Skeletal muscle cell (primary cell): ENCODE measurements at regions not wholly inside any gene's neighbourhood (a gene's known extent, or its start where the extent isn't known, plus 50 kb on each side); places are given as distances from the start of the nearest gene placed in this dataset.
A peak's percentile ranks its signal among the peaks of the same experiment; 100 is the strongest.

ENCODE experiments used
- DNase-seq: peaks from one replicate; pipeline ENCODE4 v3.0.0-alpha.2; 2010; ENCODE audit warnings: low read depth
- H3K4me3 ChIP-seq: 2 replicates; pipeline ENCODE4 v1.5.1; 2011; ENCODE audit warnings: low read depth, mild to moderate bottlenecking, control low read depth, low read length, moderate library complexity

DNA sequence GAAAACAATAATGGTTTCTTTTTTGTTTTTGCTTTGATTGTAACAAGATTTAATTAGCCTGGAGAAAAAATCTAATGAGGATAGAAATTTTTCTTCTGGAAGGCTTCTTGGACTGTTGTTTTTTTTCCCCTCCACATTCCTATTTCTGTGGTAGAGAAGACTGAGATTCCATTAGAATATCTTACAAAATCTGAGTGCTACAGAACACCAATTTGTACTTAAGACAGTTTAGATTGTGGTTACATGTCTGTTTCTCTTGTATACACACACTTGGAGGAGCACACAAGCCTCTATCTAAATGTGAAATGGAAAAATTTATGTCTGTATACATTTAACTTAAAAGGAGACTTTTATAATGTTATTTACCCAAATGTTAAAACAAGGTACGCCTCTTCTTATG is 176.9 kb upstream of the ARSJ start:
- no peak for DNase-seq
- no peak overlapping the region for H3K4me3 ChIP-seq

DNA sequence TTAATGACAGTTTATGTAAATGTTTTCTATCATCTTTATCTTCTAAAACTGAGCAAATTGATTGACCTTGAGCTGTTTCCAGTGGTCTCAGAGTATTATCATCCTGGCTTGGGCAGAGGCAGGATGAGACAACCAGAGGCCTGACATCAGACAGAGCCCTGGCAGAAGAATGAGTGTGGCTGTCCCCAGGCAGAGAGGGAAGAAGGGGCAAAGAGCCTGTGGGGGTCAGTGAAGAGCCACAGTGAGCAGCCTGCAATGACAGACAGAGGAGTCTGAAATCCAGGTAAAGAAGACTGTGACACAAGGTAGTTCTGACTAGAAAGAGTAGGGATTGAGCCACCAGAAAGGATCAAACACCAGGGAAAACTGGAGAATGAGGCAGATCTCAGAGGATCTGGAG is 182.4 kb upstream of the ARSJ start:
- no peak for DNase-seq
- no peak overlapping the region for H3K4me3 ChIP-seq

DNA sequence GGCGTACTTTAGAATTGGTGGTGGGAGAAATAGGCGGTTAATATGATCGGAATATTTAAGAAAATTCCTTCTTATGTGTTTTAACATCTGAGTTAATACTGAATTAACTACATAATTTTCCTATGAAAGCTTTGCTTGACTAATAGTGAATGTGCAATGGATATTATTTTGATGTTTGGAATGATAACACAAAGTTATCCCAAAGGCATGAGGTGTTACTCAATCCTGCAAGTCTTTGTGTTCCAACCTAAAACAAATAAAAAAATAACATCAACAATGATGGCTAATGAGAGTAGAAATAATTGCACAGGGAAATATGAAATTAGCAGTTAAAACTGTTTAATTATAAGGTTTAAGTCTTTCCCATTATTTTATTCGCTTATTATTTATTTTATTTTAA is 183.6 kb upstream of the ARSJ start:
- H3K4me3 ChIP-seq: no peak overlapping the region
- no peak for DNase-seq

DNA sequence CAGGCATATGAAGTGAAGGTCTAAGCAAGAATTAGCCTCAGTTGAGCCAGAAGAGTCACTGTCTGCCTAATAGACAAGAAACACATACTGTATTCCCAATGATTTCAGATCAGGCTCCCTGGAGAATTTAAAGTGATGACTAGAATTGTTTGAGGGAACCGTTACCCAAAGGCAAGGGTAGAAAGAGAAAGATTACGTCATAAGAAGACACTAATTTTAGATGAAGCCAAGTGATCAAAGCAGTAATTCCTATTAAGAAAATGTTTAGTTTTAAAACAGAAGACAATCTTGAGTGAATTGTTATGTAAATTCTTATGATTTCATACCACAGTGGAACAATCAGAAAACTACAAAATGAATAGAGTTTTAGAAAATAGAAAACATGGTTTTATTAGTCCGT is 194.5 kb upstream of the ARSJ start:
- H3K4me3 ChIP-seq: no peak overlapping the region
- DNase-seq: peak; percentile 1

DNA sequence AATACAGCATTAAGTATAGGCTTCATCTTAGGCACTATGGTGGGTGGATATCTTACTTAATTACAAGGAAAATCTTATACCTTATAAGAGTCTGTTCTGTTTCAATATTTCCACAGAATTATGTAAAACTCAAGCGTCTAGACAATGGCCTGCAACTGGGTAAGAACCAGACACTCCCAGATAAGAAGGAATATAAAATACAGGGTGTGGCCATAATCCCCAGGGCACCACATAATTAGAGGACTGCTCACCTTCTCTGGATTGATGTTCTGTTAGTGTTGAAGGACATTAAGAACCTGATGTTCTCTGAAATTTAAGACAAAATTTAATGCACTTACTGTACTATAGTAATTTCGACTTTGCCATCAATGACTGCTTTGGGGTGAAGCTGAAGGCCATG is 198.2 kb upstream of the ARSJ start:
- DNase-seq: no peak
- H3K4me3 ChIP-seq: no peak overlapping the region

DNA sequence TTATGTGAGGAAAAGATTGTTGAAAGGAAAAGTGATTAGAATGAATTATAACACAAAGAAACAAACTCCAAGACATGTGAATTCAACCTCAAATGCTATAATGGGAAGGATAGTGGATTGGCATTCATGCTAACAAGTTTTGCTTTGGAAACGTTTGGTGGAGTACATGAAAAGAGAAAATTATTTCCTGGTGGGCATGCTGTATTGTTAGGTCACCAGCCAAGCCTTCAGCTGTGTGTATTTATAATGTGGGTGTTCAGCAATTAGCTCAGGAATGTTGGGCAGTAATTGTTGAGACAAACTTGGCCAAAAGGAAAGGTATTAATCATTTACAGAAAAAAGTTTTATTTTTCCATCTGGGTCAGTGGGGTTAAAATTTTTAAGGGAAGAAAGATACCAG is 198.9 kb upstream of the ARSJ start:
- no peak overlapping the region for H3K4me3 ChIP-seq
- DNase-seq: no peak

DNA sequence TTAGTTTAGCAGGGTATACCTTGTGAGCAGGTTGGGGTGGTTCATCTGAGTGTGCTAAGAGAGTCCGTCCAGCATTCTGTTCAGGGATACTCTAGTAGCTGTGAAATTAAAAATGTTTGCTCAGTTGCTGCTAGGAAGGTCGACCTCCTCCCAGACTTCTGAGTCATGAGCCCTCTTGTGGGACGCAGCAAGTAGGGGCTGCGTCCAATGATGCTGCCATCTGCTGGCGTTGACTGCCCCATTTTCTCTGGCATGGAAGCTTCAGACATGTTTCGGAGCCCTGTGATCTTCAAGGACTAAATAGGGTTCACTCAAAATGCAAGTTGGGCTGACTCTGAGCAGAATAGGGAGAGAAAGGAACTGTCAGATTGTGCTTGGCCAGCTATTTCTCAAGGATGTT is 201.0 kb upstream of the ARSJ start:
- DNase-seq: peak; percentile 74
- H3K4me3 ChIP-seq: no peak overlapping the region

DNA sequence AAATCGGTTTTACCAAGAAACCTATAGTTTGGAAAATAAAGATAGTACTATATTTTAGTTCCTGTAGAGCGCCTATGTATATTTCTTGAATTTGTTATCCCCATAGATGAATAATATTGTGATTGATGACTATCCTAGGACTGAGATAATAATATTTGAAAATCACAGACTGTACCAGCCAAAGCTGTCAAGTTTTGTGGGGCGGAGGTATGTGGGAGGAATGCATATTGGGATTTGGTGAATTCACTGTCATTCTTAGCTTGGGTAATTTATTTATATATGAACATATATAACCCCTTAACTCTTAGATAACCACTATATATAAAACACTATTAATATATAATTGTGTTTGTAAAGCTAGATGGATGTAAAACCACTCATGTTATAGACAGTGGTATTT is 205.5 kb upstream of the ARSJ start:
- no peak for DNase-seq
- H3K4me3 ChIP-seq: no peak overlapping the region

DNA sequence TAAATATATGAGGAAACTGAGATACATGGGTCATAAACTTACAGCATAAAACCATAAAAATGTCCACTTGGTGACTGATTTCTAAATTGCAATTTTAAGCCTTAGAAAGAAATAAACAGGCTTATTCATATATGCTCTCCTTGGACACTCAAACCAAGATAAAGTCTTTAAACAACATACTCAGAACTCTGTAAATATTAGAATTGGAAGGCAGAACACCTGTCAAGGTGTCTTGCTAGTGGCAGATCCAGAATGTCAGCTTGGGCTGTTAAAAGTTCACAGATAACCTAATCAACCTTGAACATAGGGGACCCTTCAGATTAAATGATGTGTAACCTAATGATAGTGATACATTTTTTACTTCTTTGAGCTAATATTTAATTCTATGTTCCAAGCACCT is 208.1 kb upstream of the ARSJ start:
- DNase-seq: no peak
- no peak overlapping the region for H3K4me3 ChIP-seq

DNA sequence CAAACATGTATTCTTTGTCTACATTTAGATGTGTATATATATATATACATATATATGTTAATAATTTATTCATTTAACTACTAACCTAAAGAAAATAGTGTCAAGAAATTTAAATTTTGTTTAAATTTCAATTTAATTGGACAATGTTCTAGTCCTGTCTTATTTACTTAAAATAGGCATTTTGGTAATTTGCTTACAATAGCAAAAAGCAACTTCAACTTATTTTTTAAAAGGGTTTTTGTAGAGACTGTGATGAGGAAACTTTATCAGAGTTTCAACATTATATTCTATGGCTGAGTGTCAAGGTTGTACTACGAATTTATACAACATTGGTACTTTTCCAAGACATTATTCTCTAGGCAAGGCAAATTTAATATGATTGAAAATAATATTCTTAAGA is 212.0 kb upstream of the ARSJ start:
- H3K4me3 ChIP-seq: no peak overlapping the region
- no peak for DNase-seq

DNA sequence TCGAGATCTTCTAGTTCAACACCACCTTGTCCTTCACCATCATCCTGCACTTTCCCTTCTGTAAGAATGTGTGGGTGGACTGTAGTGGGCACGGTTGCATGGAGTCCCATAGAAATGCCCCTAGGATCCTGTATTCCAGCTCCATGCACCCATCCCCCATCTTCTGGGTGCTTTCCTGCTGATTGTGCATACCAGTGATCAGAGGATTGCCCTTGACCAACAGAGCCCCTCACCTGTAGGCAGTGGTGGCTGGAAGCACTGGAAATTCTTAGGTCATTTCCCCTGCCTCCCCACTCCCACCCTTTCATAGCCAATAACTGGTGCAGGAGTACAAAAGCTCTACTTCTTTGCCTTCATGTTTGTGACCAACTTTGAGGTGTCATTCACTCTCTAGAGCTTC is 213.4 kb upstream of the ARSJ start:
- DNase-seq: no peak
- H3K4me3 ChIP-seq: no peak overlapping the region

DNA sequence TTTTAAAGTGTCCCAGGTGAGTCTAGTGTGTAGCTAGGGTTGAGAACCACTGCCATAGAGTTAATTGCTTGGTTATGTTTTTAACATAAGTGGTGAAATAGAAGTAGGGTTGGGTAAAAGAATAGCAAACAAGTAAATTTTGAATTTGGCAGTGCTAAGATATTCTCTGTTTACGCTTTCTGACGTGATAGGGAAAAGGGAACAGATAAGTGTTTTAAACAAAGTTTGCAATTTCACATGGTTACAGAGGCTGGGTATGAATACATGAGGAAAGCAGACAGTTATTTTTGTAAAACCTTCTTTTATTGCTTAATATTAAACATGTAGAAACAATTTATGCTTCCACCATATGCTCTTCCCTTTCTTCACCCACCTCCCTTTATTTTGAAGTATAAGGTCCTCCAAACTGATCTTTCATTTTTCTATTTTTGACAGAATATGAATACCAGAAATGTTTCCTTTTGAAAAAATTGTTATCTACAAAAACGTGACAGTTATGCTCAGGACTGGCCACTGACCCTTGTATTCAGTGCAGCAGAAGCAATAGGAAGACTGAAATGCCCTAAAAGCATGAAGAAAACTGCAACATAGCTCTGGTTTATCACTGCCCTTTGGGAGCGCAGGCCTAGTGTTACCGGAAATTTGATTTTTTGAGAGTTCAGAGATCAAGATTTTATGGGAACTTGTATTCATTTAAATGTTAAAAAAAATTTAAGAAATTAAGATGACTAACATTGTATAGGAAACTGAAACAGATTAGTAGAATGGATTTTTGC is 214.4 kb upstream of the ARSJ start:
- DNase-seq: peak; percentile 0
- no peak overlapping the region for H3K4me3 ChIP-seq

DNA sequence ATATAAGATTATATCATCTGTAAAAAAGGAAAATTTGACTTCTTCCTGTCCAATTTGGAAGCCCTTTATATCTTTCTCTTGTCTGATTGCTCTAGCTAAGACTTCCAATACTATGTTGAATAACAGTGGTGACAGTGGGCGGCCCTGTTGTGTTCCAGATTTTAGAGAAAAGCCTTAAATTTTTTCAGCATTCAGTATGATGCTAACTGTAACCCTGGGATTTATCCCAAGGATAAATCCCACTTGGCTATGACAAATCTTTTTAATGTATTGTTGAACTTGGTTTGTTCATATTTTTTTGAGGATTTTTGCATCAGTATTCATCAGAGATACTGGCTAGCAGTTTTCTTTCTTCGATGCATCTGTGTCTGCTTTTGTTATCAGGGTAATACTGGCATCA is 217.2 kb upstream of the ARSJ start:
- no peak for DNase-seq
- H3K4me3 ChIP-seq: no peak overlapping the region

DNA sequence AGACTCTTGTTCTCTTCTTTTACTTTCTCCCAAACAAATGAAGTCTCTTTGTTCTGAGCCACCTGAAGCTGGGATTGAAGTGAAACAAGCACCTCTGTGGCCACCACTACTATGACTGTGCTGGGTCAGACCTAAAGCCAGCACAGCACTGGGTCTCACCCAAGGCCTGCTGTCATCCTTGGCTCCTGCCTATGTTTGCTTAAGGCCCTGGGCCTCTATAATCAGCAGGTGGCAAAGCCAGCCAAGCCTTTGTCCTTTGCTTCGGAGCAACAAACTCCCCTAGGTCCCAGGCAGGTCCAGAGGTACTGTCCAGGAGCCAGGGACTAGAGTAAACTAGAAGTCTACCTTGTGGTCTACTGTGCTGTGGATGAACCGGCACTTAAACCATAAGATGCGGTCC is 220.6 kb upstream of the ARSJ start:
- DNase-seq: no peak
- H3K4me3 ChIP-seq: no peak overlapping the region

DNA sequence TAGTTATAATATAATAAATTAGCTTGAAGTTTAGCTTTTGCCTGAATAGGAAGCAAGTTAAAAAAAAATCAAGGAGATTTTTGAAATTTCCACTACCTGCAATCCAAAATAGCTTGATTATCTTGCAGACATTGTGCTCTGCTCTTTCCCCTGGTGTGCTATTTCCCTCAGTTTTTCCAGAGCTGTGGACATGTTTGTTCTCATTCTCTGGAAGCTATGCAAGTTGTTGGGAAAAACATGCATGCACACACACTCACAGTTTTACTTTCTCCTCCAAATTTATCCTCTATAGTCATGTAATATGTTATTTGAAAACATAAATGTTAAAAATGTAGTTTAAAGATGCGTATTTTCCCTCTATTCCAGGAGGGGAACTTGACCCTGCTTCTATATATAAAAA is 225.8 kb upstream of the ARSJ start:
- DNase-seq: no peak
- H3K4me3 ChIP-seq: no peak overlapping the region

DNA sequence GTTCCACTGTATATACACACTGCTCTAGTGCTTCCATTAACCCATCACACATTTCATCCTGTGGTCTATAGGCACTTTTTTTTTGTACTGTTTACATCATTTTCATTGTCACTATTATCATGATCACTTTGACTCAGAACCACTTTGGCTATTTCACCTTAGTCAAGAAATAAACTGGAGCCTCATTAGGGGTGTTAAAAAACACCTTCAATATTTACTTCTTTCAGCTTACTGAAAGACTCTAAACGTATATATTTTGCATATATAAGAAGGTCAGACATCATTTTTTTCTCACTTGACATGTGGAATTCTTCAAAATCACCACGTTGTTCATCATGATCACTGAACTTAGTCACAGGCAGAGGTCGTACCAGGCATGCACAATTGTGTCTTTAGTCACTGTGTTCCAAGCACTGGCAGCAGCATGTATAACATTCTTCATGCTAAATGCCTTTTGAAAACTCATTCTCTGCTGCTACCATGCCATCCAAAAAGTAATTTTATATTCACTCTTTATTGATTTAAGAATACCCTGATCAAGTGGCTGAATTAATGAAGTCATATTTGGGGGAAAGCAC is 229.2 kb upstream of the ARSJ start:
- peak; percentile 17 for DNase-seq
- no peak overlapping the region for H3K4me3 ChIP-seq

DNA sequence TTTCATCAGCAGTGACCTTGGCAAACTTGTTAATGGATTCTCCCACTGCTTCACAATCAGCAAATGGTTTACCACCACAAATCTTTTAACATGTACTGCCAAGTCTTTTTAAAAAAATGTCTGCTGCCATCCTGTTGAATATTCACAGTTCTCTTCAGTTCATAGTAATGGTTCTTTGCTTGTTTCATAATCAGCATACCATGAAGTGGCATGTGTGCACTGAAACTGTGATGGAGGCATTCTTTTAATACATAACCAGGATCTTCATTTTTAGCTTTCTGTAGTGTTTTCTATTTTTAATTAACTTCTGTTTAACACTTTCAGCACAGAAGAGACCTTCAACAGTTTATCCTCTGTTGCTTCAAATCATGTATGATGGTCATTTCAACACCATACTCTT is 230.1 kb upstream of the ARSJ start:
- no peak for DNase-seq
- H3K4me3 ChIP-seq: no peak overlapping the region

DNA sequence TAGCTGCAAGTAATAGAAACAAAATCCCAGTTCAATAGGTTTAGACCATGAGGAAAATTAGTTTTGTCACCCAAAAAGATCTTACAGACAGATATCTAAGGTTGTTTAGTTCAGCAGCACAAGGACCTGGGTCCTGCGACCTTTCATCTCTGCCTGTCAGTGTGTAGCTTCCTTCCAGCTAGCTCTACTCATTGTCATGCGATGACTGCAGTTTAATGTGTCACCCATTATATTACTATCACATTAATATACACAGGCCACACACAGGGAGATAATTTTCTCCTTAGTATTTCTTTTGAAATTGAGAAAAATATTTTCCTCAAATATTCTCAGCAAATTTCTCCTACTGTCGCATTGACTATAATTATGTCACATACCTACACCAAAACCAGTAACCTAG is 232.1 kb upstream of the ARSJ start:
- no peak overlapping the region for H3K4me3 ChIP-seq
- DNase-seq: no peak

DNA sequence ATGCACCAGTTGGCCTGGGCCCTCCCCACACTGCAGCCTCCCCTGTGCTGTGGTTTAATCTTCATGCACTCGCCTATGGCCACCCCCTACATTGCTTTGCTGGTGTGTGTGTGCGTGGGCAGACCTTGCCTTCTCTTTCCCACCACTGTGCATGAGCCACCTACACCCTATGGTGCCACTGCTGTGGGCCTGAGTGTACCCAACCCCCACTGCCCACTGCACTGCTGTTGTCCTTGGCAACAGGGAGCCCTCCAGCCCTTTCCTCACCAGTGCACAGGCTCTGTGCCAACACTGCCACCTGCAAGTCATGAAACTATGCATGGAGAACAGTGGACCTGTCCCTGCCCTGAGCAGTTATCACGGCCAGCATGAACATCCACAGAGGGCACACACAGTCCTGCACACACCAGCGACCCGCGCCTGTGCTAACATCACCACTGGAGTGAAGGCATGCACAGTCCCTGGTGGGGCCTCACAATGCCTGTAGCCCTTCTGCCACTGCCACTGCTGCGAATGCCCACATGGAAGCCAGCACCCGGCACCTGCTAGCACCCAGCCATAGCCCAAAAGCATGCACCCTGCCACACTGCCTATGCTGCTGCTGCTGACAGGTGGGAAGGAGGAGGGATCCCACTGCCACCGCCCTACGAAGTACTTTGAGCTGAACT is 237.8 kb upstream of the ARSJ start:
- no peak overlapping the region for H3K4me3 ChIP-seq
- no peak for DNase-seq

DNA sequence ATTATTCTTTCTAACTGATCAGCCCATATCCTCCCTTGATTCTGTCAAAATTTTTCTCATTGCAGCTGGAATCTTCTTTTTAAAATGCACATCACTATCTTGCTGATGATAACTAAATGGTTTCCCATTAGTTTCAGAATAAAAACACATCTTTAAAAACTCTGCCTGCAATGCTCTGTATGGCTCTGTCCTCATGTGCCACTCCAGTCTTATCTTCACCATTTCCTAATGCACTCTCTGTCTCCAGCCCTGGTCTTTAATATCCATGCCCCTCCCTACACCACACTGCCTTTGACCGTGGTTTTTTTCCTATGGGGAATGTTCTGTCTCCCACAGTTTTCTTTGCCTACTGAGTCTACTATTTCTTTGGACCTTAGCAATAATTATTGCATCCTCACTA is 244.1 kb upstream of the ARSJ start:
- DNase-seq: no peak

DNA sequence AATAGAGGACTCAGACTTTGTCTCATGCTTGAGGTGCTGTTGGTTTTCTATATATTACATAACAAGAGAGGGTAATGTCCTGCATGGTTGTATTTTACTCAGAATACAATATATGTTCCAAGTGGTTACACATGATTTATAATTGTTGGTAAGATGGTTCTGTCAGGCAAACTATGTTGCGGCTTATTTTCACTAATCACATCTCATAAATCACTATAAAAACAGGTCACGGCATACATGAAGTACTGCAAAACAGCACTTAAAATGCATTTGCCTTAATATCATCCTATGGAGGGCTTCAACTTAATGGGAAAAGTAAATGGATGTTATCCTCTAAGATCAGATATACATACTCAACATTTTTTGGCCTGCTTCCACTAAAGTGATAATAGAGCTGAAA is 246.0 kb upstream of the ARSJ start:
- DNase-seq: no peak
- no peak overlapping the region for H3K4me3 ChIP-seq

More for the DNA sequence above, 244.1 kb upstream of the ARSJ start:
- H3K4me3 ChIP-seq: no peak overlapping the region
